ENCODE measurements at regions not wholly inside any gene's neighbourhood (a gene's known extent, or its start where the extent isn't known, plus 50 kb on each side); places are given as distances from the start of the nearest gene placed in this dataset.
A peak's percentile ranks its signal among the peaks of the same experiment; 100 is the strongest.
"Not testable (repeated sequence)": the region's sequence is repeated elsewhere in the genome, so short reads cannot be mapped to it uniquely, and the experiment has no call there.

DNA sequence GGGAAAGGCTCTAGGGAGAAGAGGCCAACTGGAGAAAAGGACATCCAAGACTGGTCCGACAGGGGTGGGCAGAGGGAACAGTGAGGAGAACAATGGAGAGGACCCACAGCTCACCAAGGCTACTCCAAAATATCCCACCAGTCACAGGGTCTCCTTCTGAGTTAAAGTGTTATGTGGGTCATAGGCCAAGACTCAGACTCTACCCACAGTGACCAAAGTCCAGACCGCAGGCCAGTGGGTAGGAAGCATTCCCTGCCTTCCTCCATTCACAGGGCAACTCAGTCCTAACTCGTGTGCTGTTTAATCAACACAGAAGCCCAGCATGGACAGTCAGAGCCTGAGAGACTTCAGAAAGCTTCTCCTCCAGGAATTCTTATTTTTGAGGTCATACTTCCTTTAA is 260.6 kb downstream of the SMAD2 start:
- H3K9me3 ChIP-seq: no peaks in the 10 kb centered on the region
- H3K4me3 ChIP-seq: no peak overlapping the region
- H3K27me3 ChIP-seq: no peaks in the 10 kb centered on the region
- no peaks in the 10 kb centered on the region for H3K4me1 ChIP-seq
- intact Hi-C loops (cut with DNase I): no loop called here
- TF ChIP-seq POLR2A (IDR thresholded peaks at IDR 0.05) (no peak), POLR2AphosphoS5 (IDR thresholded peaks at IDR 0.05; ENCODE audit: insufficient read depth in 1 of 2, low read depth in 1 of 2) (no peak)
- TF ChIP-seq, protein P1, sequence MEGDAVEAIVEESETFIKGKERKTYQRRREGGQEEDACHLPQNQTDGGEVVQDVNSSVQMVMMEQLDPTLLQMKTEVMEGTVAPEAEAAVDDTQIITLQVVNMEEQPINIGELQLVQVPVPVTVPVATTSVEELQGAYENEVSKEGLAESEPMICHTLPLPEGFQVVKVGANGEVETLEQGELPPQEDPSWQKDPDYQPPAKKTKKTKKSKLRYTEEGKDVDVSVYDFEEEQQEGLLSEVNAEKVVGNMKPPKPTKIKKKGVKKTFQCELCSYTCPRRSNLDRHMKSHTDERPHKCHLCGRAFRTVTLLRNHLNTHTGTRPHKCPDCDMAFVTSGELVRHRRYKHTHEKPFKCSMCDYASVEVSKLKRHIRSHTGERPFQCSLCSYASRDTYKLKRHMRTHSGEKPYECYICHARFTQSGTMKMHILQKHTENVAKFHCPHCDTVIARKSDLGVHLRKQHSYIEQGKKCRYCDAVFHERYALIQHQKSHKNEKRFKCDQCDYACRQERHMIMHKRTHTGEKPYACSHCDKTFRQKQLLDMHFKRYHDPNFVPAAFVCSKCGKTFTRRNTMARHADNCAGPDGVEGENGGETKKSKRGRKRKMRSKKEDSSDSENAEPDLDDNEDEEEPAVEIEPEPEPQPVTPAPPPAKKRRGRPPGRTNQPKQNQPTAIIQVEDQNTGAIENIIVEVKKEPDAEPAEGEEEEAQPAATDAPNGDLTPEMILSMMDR (IDR thresholded peaks at IDR 0.05): no peak
- no peak overlapping the region for H3K27ac ChIP-seq
- H3K36me3 ChIP-seq: no peaks in the 10 kb centered on the region
- DNase-seq (ENCODE audit: extremely low spot score in 2 of 2): no peak

DNA sequence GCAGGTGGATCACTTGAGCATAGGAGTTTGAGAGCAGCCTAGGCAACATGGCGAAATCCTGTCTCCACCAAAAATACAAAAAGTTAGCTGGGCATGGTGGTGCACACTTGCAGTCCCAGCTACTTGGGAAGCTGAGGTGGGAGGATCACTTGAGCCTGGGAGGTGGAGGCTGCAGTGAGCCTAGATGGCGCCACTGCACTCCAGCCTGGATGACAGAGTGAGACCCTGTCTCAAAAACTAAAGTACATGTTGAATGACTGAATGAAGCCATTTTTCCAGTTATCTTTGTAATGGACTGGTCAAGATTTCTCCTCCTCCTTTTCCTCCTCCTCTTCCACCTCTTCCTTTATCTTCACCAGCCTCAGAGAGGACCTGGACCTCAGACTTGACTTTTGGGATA is 272.0 kb downstream of the SMAD2 start:
- Histone ChIP-seq H3K27me3 (no peaks in the 10 kb centered on the region), H3K36me3 (no peaks in the 10 kb centered on the region), H3K4me3 (no peak overlapping the region), H3K9me3 (no peaks in the 10 kb centered on the region), H3K4me1 (no peaks in the 10 kb centered on the region), H3K27ac (no peak overlapping the region)
- DNase-seq (ENCODE audit: extremely low spot score in 2 of 2): no peak
- intact Hi-C loops (cut with DNase I): no loop called here
- TF ChIP-seq POLR2A (IDR thresholded peaks at IDR 0.05): no peak
- TF ChIP-seq, protein P1 (IDR thresholded peaks at IDR 0.05): no peak
- TF ChIP-seq POLR2AphosphoS5 (IDR thresholded peaks at IDR 0.05; ENCODE audit: insufficient read depth in 1 of 2, low read depth in 1 of 2): no peak

DNA sequence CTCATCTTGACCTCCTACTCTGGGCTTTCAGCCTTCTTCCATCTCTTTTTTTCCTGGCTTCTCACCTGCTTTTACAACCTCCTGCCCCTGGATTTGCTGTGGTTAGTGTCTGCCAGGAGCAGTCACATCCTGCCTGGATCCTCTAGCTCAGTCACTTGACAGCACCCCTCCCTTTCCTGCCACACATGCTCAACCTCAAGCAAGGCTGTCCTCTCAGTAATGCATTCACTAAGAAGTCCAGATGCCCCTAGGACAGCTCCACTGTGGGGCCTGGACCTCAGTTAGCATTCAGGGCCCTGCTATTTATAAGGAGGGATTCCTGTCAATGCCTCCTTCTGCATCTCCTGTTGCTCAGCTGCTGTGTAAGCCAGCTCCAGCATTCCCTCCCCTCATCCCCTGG is 275.5 kb downstream of the SMAD2 start:
- DNase-seq (ENCODE audit: extremely low spot score in 2 of 2): no peak
- no peak overlapping the region for H3K4me3 ChIP-seq

DNA sequence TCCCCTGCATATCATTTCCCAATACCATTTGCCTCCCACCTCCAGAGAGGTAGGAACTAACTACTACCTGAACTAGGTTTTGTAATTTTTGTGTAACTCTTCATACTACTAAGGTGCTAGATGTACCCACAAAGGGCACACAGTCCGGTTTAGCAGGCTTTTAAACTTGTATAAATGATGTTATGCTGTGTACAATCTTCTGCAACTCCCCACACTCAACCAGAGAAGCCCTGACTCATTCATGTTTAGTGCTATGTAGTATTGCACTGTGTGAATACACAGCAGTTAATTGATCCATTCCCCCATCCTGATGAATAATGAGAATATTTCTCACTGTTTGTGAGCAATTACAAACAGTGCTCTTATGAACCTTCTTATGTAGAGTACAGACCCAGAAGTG is 285.6 kb downstream of the SMAD2 start:
- no peak for DNase-seq (ENCODE audit: extremely low spot score in 2 of 2)
- Histone ChIP-seq H3K4me3 (no peak overlapping the region), H3K36me3 (no peaks in the 10 kb centered on the region), H3K9me3 (no peaks in the 10 kb centered on the region), H3K4me1 (no peaks in the 10 kb centered on the region), H3K27ac (no peak overlapping the region), H3K27me3 (no peaks in the 10 kb centered on the region)
- TF ChIP-seq POLR2A (IDR thresholded peaks at IDR 0.05) (no peak), POLR2AphosphoS5 (IDR thresholded peaks at IDR 0.05; ENCODE audit: insufficient read depth in 1 of 2, low read depth in 1 of 2) (no peak)
- TF ChIP-seq, protein P1 (IDR thresholded peaks at IDR 0.05): no peak
- intact Hi-C loops (cut with DNase I): no loop called here

More for the DNA sequence above, 275.5 kb downstream of the SMAD2 start:
- H3K4me1 ChIP-seq: no peaks in the 10 kb centered on the region
- H3K27me3 ChIP-seq: no peaks in the 10 kb centered on the region
- intact Hi-C loops (cut with DNase I): no loop called here
- H3K36me3 ChIP-seq: no peaks in the 10 kb centered on the region
- TF ChIP-seq POLR2A (IDR thresholded peaks at IDR 0.05) (no peak), POLR2AphosphoS5 (IDR thresholded peaks at IDR 0.05; ENCODE audit: insufficient read depth in 1 of 2, low read depth in 1 of 2) (no peak)
- TF ChIP-seq, protein P1 (IDR thresholded peaks at IDR 0.05): no peak
- no peaks in the 10 kb centered on the region for H3K9me3 ChIP-seq
- H3K27ac ChIP-seq: no peak overlapping the region

DNA sequence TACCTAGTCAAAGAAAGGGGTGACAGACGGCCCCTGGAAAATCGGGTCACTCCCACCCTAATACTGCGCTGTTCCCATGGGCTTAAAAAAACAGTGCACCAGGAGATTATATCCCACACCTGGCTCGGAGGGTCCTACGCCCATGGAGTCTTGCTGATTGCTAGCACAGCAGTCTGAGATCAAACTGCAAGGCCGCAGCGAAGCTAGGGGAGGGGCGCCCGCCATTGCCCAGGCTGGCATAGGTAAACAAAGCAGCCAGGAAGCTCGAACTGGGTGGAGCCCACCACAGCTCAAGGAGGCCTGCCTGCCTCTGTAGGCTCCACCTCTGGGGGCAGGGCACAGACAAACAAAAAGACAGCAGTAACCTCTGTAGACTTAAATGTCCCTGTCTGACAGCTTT is 292.9 kb downstream of the SMAD2 start:
- peak in 1 of 2 donors; percentile 34 for DNase-seq (ENCODE audit: extremely low spot score in 2 of 2)
- H3K4me1 ChIP-seq; intact Hi-C loops (cut with DNase I); H3K9me3 ChIP-seq; H3K4me3 ChIP-seq; H3K27ac ChIP-seq; H3K36me3 ChIP-seq; H3K27me3 ChIP-seq: not testable (repeated sequence)

DNA sequence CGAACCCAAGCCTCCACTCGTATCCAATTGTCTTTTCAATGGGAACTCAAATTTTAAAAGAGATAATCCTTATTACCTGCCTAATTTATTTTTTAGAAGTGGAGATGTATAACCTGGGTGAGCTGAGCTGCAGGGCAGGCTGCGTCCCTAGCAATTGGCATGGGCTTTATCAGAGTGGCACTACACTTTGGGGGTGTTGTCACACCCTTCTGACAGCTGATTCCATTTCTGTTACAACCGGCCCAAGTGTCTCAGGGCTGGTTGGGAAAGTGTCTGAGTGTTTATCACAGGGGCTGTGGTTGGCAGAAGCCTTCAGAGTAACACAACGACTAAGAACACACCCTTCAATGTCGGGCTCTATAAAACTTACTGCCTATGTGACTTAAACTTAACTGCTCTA is 295.0 kb downstream of the SMAD2 start:
- H3K4me3 ChIP-seq: no peak overlapping the region
- intact Hi-C loops (cut with DNase I): no loop called here
- TF ChIP-seq, protein P1 (IDR thresholded peaks at IDR 0.05): no peak
- TF ChIP-seq POLR2A (IDR thresholded peaks at IDR 0.05): no peak
- TF ChIP-seq POLR2AphosphoS5 (IDR thresholded peaks at IDR 0.05; ENCODE audit: insufficient read depth in 1 of 2, low read depth in 1 of 2): no peak

More for the DNA sequence above, 295.0 kb downstream of the SMAD2 start:
- DNase-seq (ENCODE audit: extremely low spot score in 2 of 2): peak in 1 of 2 donors; percentile 34
- Histone ChIP-seq H3K4me1 (no peaks in the 10 kb centered on the region), H3K9me3 (no peaks in the 10 kb centered on the region), H3K27me3 (no peaks in the 10 kb centered on the region), H3K36me3 (no peaks in the 10 kb centered on the region), H3K27ac (no peak overlapping the region)

All from vagina (tissue), 2 donors.